Loucy (cell line): ENCODE measurements at regions not wholly inside any gene's neighbourhood (a gene's known extent, or its start where the extent isn't known, plus 50 kb on each side); places are given as distances from the start of the nearest gene placed in this dataset.
"Not testable (repeated sequence)": the region's sequence is repeated elsewhere in the genome, so short reads cannot be mapped to it uniquely, and the experiment has no call there.

Experiments
- H2AFZ ChIP-seq: fragments of 200-600 bp; sonication (generic); 2 replicates; pipeline ENCODE4 v1.6.0; 2016; ENCODE audit warnings: antibody characterized with exemption, mild to moderate bottlenecking, low read length, moderate library complexity
- H3F3A ChIP-seq: fragments of 200-600 bp; 2 replicates; pipeline ENCODE4 v1.6.0; 2016; ENCODE audit warnings: antibody characterized with exemption, low read depth, mild to moderate bottlenecking
- H3K27me3 ChIP-seq: fragments of 200-600 bp; sonication (generic); 2 replicates; pipeline ENCODE4 v1.6.1; 2014; ENCODE audit warnings: low read length, mild to moderate bottlenecking; ENCODE audit not compliant: insufficient read depth, poor library complexity, severe bottlenecking
- H3K36me3 ChIP-seq: fragments of 200-600 bp; sonication (generic); 2 replicates; pipeline ENCODE4 v1.6.1; 2016; ENCODE audit warnings: low read length; ENCODE audit not compliant: insufficient read depth
- H3K4me1 ChIP-seq: fragments of 200-600 bp; sonication (generic); 2 replicates; pipeline ENCODE4 v1.5.1; 2014; ENCODE audit warnings: low read length, mild to moderate bottlenecking; ENCODE audit not compliant: insufficient read depth, poor library complexity, severe bottlenecking
- H3K4me2 ChIP-seq: fragments of 200-600 bp; sonication (generic); 2 replicates; pipeline ENCODE4 v1.6.0; 2014; ENCODE audit warnings: antibody characterized with exemption, low read length, low read depth, mild to moderate bottlenecking; ENCODE audit not compliant: poor library complexity, severe bottlenecking
- H3K4me3 ChIP-seq: fragments of 200-600 bp; sonication (generic); 2 replicates; pipeline ENCODE4 v1.5.1; 2014; ENCODE audit warnings: low read length, mild to moderate bottlenecking, mixed read lengths; ENCODE audit not compliant: poor library complexity, severe bottlenecking
- H3K79me2 ChIP-seq: fragments of 200-600 bp; sonication (generic); 2 replicates; pipeline ENCODE4 v1.6.1; 2014; ENCODE audit warnings: low read length; ENCODE audit not compliant: insufficient read depth
- H3K9ac ChIP-seq: fragments of 200-600 bp; sonication (generic); 2 replicates; pipeline ENCODE4 v1.6.0; 2014; ENCODE audit warnings: mild to moderate bottlenecking, low read depth, low read length, moderate library complexity; ENCODE audit not compliant: poor library complexity, severe bottlenecking
- H3K9me2 ChIP-seq: fragments of 200-600 bp; sonication (generic); replicated peaks from 2 replicates; pipeline ENCODE4 v1.6.1; 2016; ENCODE audit warnings: low read depth, low read length, mixed read lengths
- H3K9me3 ChIP-seq: fragments of 200-600 bp; sonication (generic); 2 replicates; pipeline ENCODE4 v1.6.1; 2014; ENCODE audit warnings: mild to moderate bottlenecking, antibody characterized with exemption, low read length, low read depth; ENCODE audit not compliant: insufficient read depth
- H4K20me1 ChIP-seq: fragments of 200-600 bp; sonication (generic); 2 replicates; pipeline ENCODE4 v1.6.0; 2014; ENCODE audit warnings: antibody characterized with exemption, low read length, mild to moderate bottlenecking; ENCODE audit not compliant: insufficient read depth, poor library complexity, severe bottlenecking
- CTCF ChIP-seq: fragments of 200-600 bp; sonication (generic); conservative IDR thresholded peaks from 2 replicates; pipeline ENCODE4 v1.5.1; 2014; ENCODE audit warnings: mild to moderate bottlenecking, antibody characterized with exemption, low read length
- EZH2phosphoT487 ChIP-seq: fragments of 200-600 bp; IDR thresholded peaks from 2 replicates; pipeline ENCODE4 v1.6.1; 2018; ENCODE audit warnings: antibody characterized with exemption, mild to moderate bottlenecking, moderate library complexity, borderline replicate concordance

- no peak overlapping the region for H2AFZ ChIP-seq
- no peaks in the 10 kb centered on the region for H3K9me2 ChIP-seq
- no peak overlapping the region for H3K9ac ChIP-seq
- no peaks in the 10 kb centered on the region for H3F3A ChIP-seq
- H3K27me3 ChIP-seq, result no peaks in the 10 kb centered on the region
- no peaks in the 10 kb centered on the region for H3K9me3 ChIP-seq
- TF ChIP-seq EZH2phosphoT487, result no peak
- TF ChIP-seq CTCF, result no peak
- H3K79me2 ChIP-seq, result no peaks in the 10 kb centered on the region
- no peak overlapping the region for H3K4me2 ChIP-seq
- H3K36me3 ChIP-seq, result no peaks in the 10 kb centered on the region
- H3K4me1 ChIP-seq, result no peaks in the 10 kb centered on the region
- no peak overlapping the region for H3K4me3 ChIP-seq
- H4K20me1 ChIP-seq, result no peaks in the 10 kb centered on the region
These were observed 111.7 kb downstream of the GGTLC2 start for GRCh38 chr22:22756109-22756508.

GRCh38 chr22:22756551-22757201 is 112.3 kb downstream of the GGTLC2 start:
- not testable (repeated sequence) for H2AFZ ChIP-seq, H3K9me3 ChIP-seq, H4K20me1 ChIP-seq, H3K79me2 ChIP-seq, H3K4me3 ChIP-seq, H3K4me2 ChIP-seq, H3F3A ChIP-seq, H3K36me3 ChIP-seq, H3K27me3 ChIP-seq, H3K4me1 ChIP-seq, H3K9me2 ChIP-seq, H3K9ac ChIP-seq

GRCh38 chr22:22758101-22758807 is 113.8 kb downstream of the GGTLC2 start:
- H3K4me3 ChIP-seq, H3K4me1 ChIP-seq, H3F3A ChIP-seq, H3K36me3 ChIP-seq, H3K27me3 ChIP-seq, H4K20me1 ChIP-seq, H3K9me3 ChIP-seq, H3K9me2 ChIP-seq, H3K4me2 ChIP-seq, H2AFZ ChIP-seq, H3K9ac ChIP-seq, H3K79me2 ChIP-seq: not testable (repeated sequence)

DNA sequence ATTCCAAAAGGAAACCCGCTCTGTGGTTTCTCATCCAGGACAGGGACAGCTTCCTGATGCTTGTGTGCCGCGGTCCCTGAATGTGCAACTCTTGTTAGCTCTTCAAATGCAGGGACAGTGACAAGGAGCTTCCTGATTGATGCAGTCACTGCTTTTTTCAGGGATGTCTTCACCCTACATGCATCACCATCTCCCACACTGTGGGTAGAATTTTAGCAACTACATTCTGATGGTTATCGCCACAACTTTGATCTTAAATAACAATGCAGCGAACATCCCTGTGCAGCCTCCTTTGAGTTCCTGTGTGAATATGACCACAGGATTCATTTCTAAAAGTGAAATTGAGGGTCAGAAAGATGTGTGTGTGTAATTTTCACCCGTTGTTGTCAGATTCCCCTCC is 115.0 kb downstream of the GGTLC2 start:
- H3K4me2 ChIP-seq, result no peak overlapping the region

More for the DNA sequence above, 115.0 kb downstream of the GGTLC2 start:
- Histone ChIP-seq H3K9ac (no peak overlapping the region), H2AFZ (no peak overlapping the region), H3K4me3 (no peak overlapping the region), H3F3A (no peaks in the 10 kb centered on the region), H3K36me3 (no peaks in the 10 kb centered on the region), H4K20me1 (no peaks in the 10 kb centered on the region), H3K27me3 (no peaks in the 10 kb centered on the region), H3K9me3 (no peaks in the 10 kb centered on the region), H3K4me1 (no peaks in the 10 kb centered on the region), H3K79me2 (no peaks in the 10 kb centered on the region), H3K9me2 (no peaks in the 10 kb centered on the region)
- TF ChIP-seq EZH2phosphoT487 (no peak), CTCF (no peak)
